ENCODE measurements at regions not wholly inside any gene's neighbourhood (a gene's known extent, or its start where the extent isn't known, plus 50 kb on each side); places are given as distances from the start of the nearest gene placed in this dataset.

DNA sequence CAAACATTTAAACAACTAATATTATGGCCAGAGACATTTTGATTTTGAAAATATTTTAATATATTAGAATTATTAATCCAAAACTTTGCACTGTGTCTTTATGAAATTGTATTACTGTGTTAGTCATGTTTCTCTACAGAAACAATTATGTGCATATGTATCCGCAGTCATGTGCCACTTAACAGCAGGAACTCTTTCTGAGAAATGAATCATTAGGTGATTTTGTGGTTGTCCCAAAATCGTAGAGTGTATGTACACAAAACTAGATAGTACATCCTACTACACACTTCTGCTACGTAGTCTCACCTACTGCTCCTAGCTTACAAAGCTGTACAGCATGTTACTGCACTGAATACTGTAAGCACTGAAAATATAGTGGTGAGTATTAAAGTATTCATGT is 479.2 kb upstream of the DSEL start:
- no peak for DNase-seq
- no peaks in the 10 kb centered on the region for H3K4me1 ChIP-seq
- intact Hi-C loops (cut with DNase I; ENCODE audit: low total_unique reads) = no loop called here
- H3K27me3 ChIP-seq = no peaks in the 10 kb centered on the region
- no peaks in the 10 kb centered on the region for H3K9me3 ChIP-seq
- in situ Hi-C loops (cut with MboI; ENCODE audit: low pct_ligation_motif_present in 1 of 4, low pct_unique_long_range_greater_than_20kb in 1 of 4, low sequenced_read_pairs in 3 of 4) = no loop called here
- H3K27ac ChIP-seq = no peak overlapping the region
- WGBS, 2 donors (ENCODE audit: low coverage in 1 of 2) = 68 to 83% methylated on average over 2 to 3 of the region's 3 CpGs
- TF ChIP-seq POLR2A (IDR thresholded peaks at IDR 0.05) = no peak
- TF ChIP-seq CTCF (IDR thresholded peaks at IDR 0.05) = no peak
- TF ChIP-seq EP300 (IDR thresholded peaks at IDR 0.05; ENCODE audit: low read depth) = no peak
- no peak for TF ChIP-seq POLR2AphosphoS5 (IDR thresholded peaks at IDR 0.05)
- no peaks in the 10 kb centered on the region for H3K36me3 ChIP-seq
- no peak overlapping the region for H3K4me3 ChIP-seq

- 57% methylated on average over 2 of the region's 2 CpGs for WGBS, 2 donors (ENCODE audit: low coverage in 1 of 2)
- H3K4me1 ChIP-seq = no peaks in the 10 kb centered on the region
- no peaks in the 10 kb centered on the region for H3K36me3 ChIP-seq
- no peak for DNase-seq
- intact Hi-C loops (cut with DNase I; ENCODE audit: low total_unique reads) (no loop called here), in situ Hi-C loops (cut with MboI; ENCODE audit: low pct_ligation_motif_present in 1 of 4, low pct_unique_long_range_greater_than_20kb in 1 of 4, low sequenced_read_pairs in 3 of 4) (no loop called here)
- TF ChIP-seq CTCF (IDR thresholded peaks at IDR 0.05) (no peak), EP300 (IDR thresholded peaks at IDR 0.05; ENCODE audit: low read depth) (no peak), POLR2AphosphoS5 (IDR thresholded peaks at IDR 0.05) (no peak), POLR2A (IDR thresholded peaks at IDR 0.05) (no peak)
- no peaks in the 10 kb centered on the region for H3K27me3 ChIP-seq
- H3K9me3 ChIP-seq = no peaks in the 10 kb centered on the region
- H3K27ac ChIP-seq = no peak overlapping the region
- no peak overlapping the region for H3K4me3 ChIP-seq
Measured at GRCh38 chr18:67980241-67980640, 463.7 kb upstream of the DSEL start.

- no peak for TF ChIP-seq POLR2AphosphoS5 (IDR thresholded peaks at IDR 0.05)
- TF ChIP-seq EP300 (IDR thresholded peaks at IDR 0.05; ENCODE audit: low read depth) = no peak
- no peak for TF ChIP-seq POLR2A (IDR thresholded peaks at IDR 0.05)
- TF ChIP-seq CTCF (IDR thresholded peaks at IDR 0.05) = no peak
- intact Hi-C loops (cut with DNase I; ENCODE audit: low total_unique reads) (no loop called here), in situ Hi-C loops (cut with MboI; ENCODE audit: low pct_ligation_motif_present in 1 of 4, low pct_unique_long_range_greater_than_20kb in 1 of 4, low sequenced_read_pairs in 3 of 4) (no loop called here)
- 92% methylated on average over 7 of the region's 7 CpGs; no CpG with 5 or more reads in 1 of the 2 donors for WGBS, 2 donors (ENCODE audit: low coverage in 1 of 2)
- no peaks in the 10 kb centered on the region for H3K9me3 ChIP-seq
- H3K4me3 ChIP-seq = no peak overlapping the region
- DNase-seq = no peak
- no peaks in the 10 kb centered on the region for H3K4me1 ChIP-seq
- no peaks in the 10 kb centered on the region for H3K36me3 ChIP-seq
- no peaks in the 10 kb centered on the region for H3K27me3 ChIP-seq
- no peak overlapping the region for H3K27ac ChIP-seq
Measured at GRCh38 chr18:67977067-67977616, 460.6 kb upstream of the DSEL start.

- Histone ChIP-seq H3K4me3 (no peak overlapping the region), H3K27me3 (no peaks in the 10 kb centered on the region), H3K36me3 (no peaks in the 10 kb centered on the region), H3K4me1 (no peaks in the 10 kb centered on the region), H3K27ac (no peak overlapping the region), H3K9me3 (no peaks in the 10 kb centered on the region)
- no peak for DNase-seq
- TF ChIP-seq CTCF (IDR thresholded peaks at IDR 0.05) (no peak), POLR2AphosphoS5 (IDR thresholded peaks at IDR 0.05) (no peak), EP300 (IDR thresholded peaks at IDR 0.05; ENCODE audit: low read depth) (no peak), POLR2A (IDR thresholded peaks at IDR 0.05) (no peak)
- in situ Hi-C loops (cut with MboI; ENCODE audit: low pct_ligation_motif_present in 1 of 4, low pct_unique_long_range_greater_than_20kb in 1 of 4, low sequenced_read_pairs in 3 of 4) = no loop called here
- intact Hi-C loops (cut with DNase I; ENCODE audit: low total_unique reads) = no loop called here
- 50% methylated on average over 1 of the region's 1 CpG for WGBS, 2 donors (ENCODE audit: low coverage in 1 of 2)
Measured at GRCh38 chr18:67973916-67974315, 457.4 kb upstream of the DSEL start.
